Mesendoderm (in vitro differentiated cells): ENCODE measurements at regions not wholly inside any gene's neighbourhood (a gene's known extent, or its start where the extent isn't known, plus 50 kb on each side); places are given as distances from the start of the nearest gene placed in this dataset.
A peak's percentile ranks its signal among the peaks of the same experiment; 100 is the strongest.

Source experiments
- DNase-seq: peaks from one replicate; pipeline ENCODE4 v3.0.0; 2013
- H2AK5ac ChIP-seq: 2 replicates; pipeline ENCODE4 v1.6.1; 2013; ENCODE audit warnings: low read length, inconsistent platforms
- H2BK120ac ChIP-seq: 2 replicates; pipeline ENCODE4 v1.6.1; 2013; ENCODE audit warnings: low read depth, mild to moderate bottlenecking, low read length, moderate library complexity, mixed read lengths
- H2BK15ac ChIP-seq: replicated peaks from 2 replicates; pipeline ENCODE4 v1.6.1; 2013; ENCODE audit warnings: low read depth, mild to moderate bottlenecking, moderate library complexity
- H2BK5ac ChIP-seq: 2 replicates; pipeline ENCODE4 v1.6.1; 2013; ENCODE audit warnings: low read length, inconsistent platforms
- H3K18ac ChIP-seq: 2 replicates; pipeline ENCODE4 v1.6.1; 2013; ENCODE audit warnings: mild to moderate bottlenecking, low read length, mixed read lengths
- H3K23ac ChIP-seq: one replicate; pipeline ENCODE4 v1.6.1; 2013; ENCODE audit warnings: low read length
- H3K27ac ChIP-seq: 2 replicates; pipeline ENCODE4 v1.5.1; 2013; ENCODE audit warnings: low read depth, mild to moderate bottlenecking, inconsistent platforms, low read length, moderate library complexity
- H3K27me3 ChIP-seq: 2 replicates; pipeline ENCODE4 v1.6.1; 2013; ENCODE audit warnings: low read length, control low read depth, mild to moderate bottlenecking, inconsistent platforms; ENCODE audit not compliant: insufficient read depth, poor library complexity
- H3K36me3 ChIP-seq: 2 replicates; pipeline ENCODE4 v1.6.1; 2013; ENCODE audit warnings: low read length, inconsistent platforms; ENCODE audit not compliant: control insufficient read depth, insufficient read depth
- H3K4ac ChIP-seq: one replicate; pipeline ENCODE4 v1.6.1; 2013; ENCODE audit warnings: low read depth, mild to moderate bottlenecking, low read length, moderate library complexity
- H3K4me1 ChIP-seq: 2 replicates; pipeline ENCODE4 v1.6.1; 2013; ENCODE audit warnings: low read depth, low read length, inconsistent platforms; ENCODE audit not compliant: control insufficient read depth
- H3K4me2 ChIP-seq: 2 replicates; pipeline ENCODE4 v1.6.1; 2013; ENCODE audit warnings: low read length
- H3K4me3 ChIP-seq: 2 replicates; pipeline ENCODE4 v1.5.1; 2013; ENCODE audit warnings: mild to moderate bottlenecking, low read length
- H3K56ac ChIP-seq: one replicate; pipeline ENCODE4 v1.6.1; 2013; ENCODE audit warnings: low read length
- H3K79me1 ChIP-seq: 2 replicates; pipeline ENCODE4 v1.6.1; 2013; ENCODE audit warnings: low read length, inconsistent platforms
- H3K79me2 ChIP-seq: 2 replicates; pipeline ENCODE4 v1.6.1; 2013; ENCODE audit warnings: mild to moderate bottlenecking, low read length; ENCODE audit not compliant: control insufficient read depth, insufficient read depth
- H3K9ac ChIP-seq: 2 replicates; pipeline ENCODE4 v1.6.1; 2013; ENCODE audit warnings: low read length, inconsistent platforms
- H4K5ac ChIP-seq: one replicate; pipeline ENCODE4 v1.6.1; 2013; ENCODE audit warnings: low read length
- H4K8ac ChIP-seq: one replicate; pipeline ENCODE4 v1.6.1; 2013; ENCODE audit warnings: low read depth, mild to moderate bottlenecking, control low read depth, low read length, moderate library complexity
- WGBS: extraction: QIAGEN DNeasy Blood & Tissue Kit; methylation state at CpG from one replicate; pipeline ENCODE4 v1.1.7; 2013; ENCODE audit warnings: low lambda C conversion rate, missing lambda C conversion rate; ENCODE audit not compliant: insufficient coverage; ENCODE audit errors: extremely low coverage; 5-methylcytosine and 5-hydroxymethylcytosine counted together

- Histone ChIP-seq H4K5ac (no peak overlapping the region), H2AK5ac (no peak overlapping the region), H3K4ac (no peak overlapping the region), H2BK15ac (no peak overlapping the region), H3K23ac (no peak overlapping the region), H3K4me3 (no peak overlapping the region), H3K79me1 (no peaks in the 10 kb centered on the region), H3K56ac (no peak overlapping the region), H2BK5ac (no peak overlapping the region), H2BK120ac (no peak overlapping the region), H3K4me1 (no peaks in the 10 kb centered on the region), H3K9ac (no peak overlapping the region), H3K27ac (no peak overlapping the region), H4K8ac (no peak overlapping the region), H3K4me2 (no peak overlapping the region), H3K79me2 (no peaks in the 10 kb centered on the region), H3K27me3 (no peaks in the 10 kb centered on the region), H3K36me3 (no peaks in the 10 kb centered on the region), H3K18ac (no peak overlapping the region)
- no peak for DNase-seq
Observed at GRCh38 chr3:95029644-95030043, 966.8 kb downstream of the NSUN3 start.

- no CpG with 5 or more reads among the region's 2 CpGs for WGBS
- Histone ChIP-seq H2AK5ac (no peak overlapping the region), H2BK15ac (no peak overlapping the region), H3K79me1 (no peaks in the 10 kb centered on the region), H4K8ac (peak overlapping the region; percentile 57), H2BK120ac (no peak overlapping the region), H4K5ac (no peak overlapping the region), H3K18ac (peak overlapping the region; percentile 94), H3K56ac (peak overlapping the region; percentile 20), H3K36me3 (no peaks in the 10 kb centered on the region), H3K4me1 (peaks cover 7% of the 10 kb centered on the region), H3K23ac (no peak overlapping the region), H3K4me3 (no peak overlapping the region), H3K27me3 (no peaks in the 10 kb centered on the region), H3K4me2 (no peak overlapping the region), H3K27ac (peak overlapping the region; percentile 80), H3K9ac (peak overlapping the region; percentile 1), H3K79me2 (no peaks in the 10 kb centered on the region), H2BK5ac (peak overlapping the region; percentile 61), H3K4ac (peak overlapping the region; percentile 8)
- DNase-seq, result peak; percentile 97
Observed at GRCh38 chr3:95036526-95037021, 973.7 kb downstream of the NSUN3 start.

- Histone ChIP-seq H3K23ac (no peak overlapping the region), H3K36me3 (no peaks in the 10 kb centered on the region), H3K4me3 (no peak overlapping the region), H3K79me1 (no peaks in the 10 kb centered on the region), H3K4ac (peak overlapping the region; percentile 8), H3K27ac (peak overlapping the region; percentile 80), H3K18ac (peak overlapping the region; percentile 94), H2BK5ac (peak overlapping the region; percentile 61), H2BK120ac (no peak overlapping the region), H3K27me3 (no peaks in the 10 kb centered on the region), H2BK15ac (no peak overlapping the region), H3K79me2 (no peaks in the 10 kb centered on the region), H2AK5ac (no peak overlapping the region), H3K4me1 (peaks cover 7% of the 10 kb centered on the region), H3K4me2 (no peak overlapping the region), H4K5ac (no peak overlapping the region), H4K8ac (peak overlapping the region; percentile 57), H3K9ac (peak overlapping the region; percentile 1), H3K56ac (peak overlapping the region; percentile 20)
- DNase-seq, result peak; percentile 68
- no CpG with 5 or more reads among the region's 5 CpGs for WGBS
Observed at GRCh38 chr3:95037097-95037496, 974.2 kb downstream of the NSUN3 start.

GRCh38 chr3:95037927-95038326, 975.1 kb downstream of the NSUN3 start:
- Histone ChIP-seq H2BK5ac (peak overlapping the region; percentile 61), H2BK120ac (no peak overlapping the region), H3K4ac (no peak overlapping the region), H4K5ac (no peak overlapping the region), H3K56ac (peak overlapping the region; percentile 36), H3K79me1 (no peaks in the 10 kb centered on the region), H2AK5ac (peak overlapping the region; percentile 23), H3K27me3 (no peaks in the 10 kb centered on the region), H3K36me3 (no peaks in the 10 kb centered on the region), H4K8ac (no peak overlapping the region), H3K18ac (peak overlapping the region; percentile 6), H3K79me2 (no peaks in the 10 kb centered on the region), H3K27ac (peak overlapping the region; percentile 61), H3K4me3 (no peak overlapping the region), H3K4me1 (peaks cover 7% of the 10 kb centered on the region), H3K4me2 (no peak overlapping the region), H3K23ac (no peak overlapping the region), H2BK15ac (no peak overlapping the region), H3K9ac (no peak overlapping the region)
- peak; percentile 20 for DNase-seq
- WGBS, result no CpG with 5 or more reads among the region's 3 CpGs

GRCh38 chr3:95044101-95044500, 981.2 kb downstream of the NSUN3 start:
- H3K79me2 ChIP-seq, result no peaks in the 10 kb centered on the region
- no peak overlapping the region for H2BK15ac ChIP-seq
- H3K4me3 ChIP-seq, result no peak overlapping the region
- no peaks in the 10 kb centered on the region for H3K27me3 ChIP-seq
- H3K56ac ChIP-seq, result no peak overlapping the region
- DNase-seq, result no peak
- H2AK5ac ChIP-seq, result no peak overlapping the region
- H2BK120ac ChIP-seq, result no peak overlapping the region
- no peak overlapping the region for H2BK5ac ChIP-seq
- no peak overlapping the region for H4K8ac ChIP-seq
- no CpG with 5 or more reads among the region's 2 CpGs for WGBS
- no peak overlapping the region for H3K27ac ChIP-seq
- no peaks in the 10 kb centered on the region for H3K79me1 ChIP-seq
- no peak overlapping the region for H3K4me2 ChIP-seq
- no peaks in the 10 kb centered on the region for H3K4me1 ChIP-seq
- no peak overlapping the region for H4K5ac ChIP-seq
- H3K18ac ChIP-seq, result no peak overlapping the region
- H3K4ac ChIP-seq, result no peak overlapping the region
- H3K23ac ChIP-seq, result no peak overlapping the region
- H3K9ac ChIP-seq, result no peak overlapping the region
- H3K36me3 ChIP-seq, result no peaks in the 10 kb centered on the region

- no peak overlapping the region for H3K56ac ChIP-seq
- no peak overlapping the region for H3K27ac ChIP-seq
- H4K8ac ChIP-seq, result no peak overlapping the region
- no peak overlapping the region for H2BK5ac ChIP-seq
- no peak for DNase-seq
- no peak overlapping the region for H3K4me2 ChIP-seq
- no peak overlapping the region for H2BK120ac ChIP-seq
- H3K4me1 ChIP-seq, result no peaks in the 10 kb centered on the region
- no peak overlapping the region for H3K18ac ChIP-seq
- H3K4me3 ChIP-seq, result no peak overlapping the region
- no peak overlapping the region for H3K9ac ChIP-seq
- H4K5ac ChIP-seq, result no peak overlapping the region
- H2AK5ac ChIP-seq, result no peak overlapping the region
- no peaks in the 10 kb centered on the region for H3K36me3 ChIP-seq
- H3K79me1 ChIP-seq, result no peaks in the 10 kb centered on the region
- no peaks in the 10 kb centered on the region for H3K79me2 ChIP-seq
- H3K27me3 ChIP-seq, result no peaks in the 10 kb centered on the region
- H2BK15ac ChIP-seq, result no peak overlapping the region
- H3K23ac ChIP-seq, result no peak overlapping the region
- no peak overlapping the region for H3K4ac ChIP-seq
Observed at GRCh38 chr3:95048564-95048963, 985.7 kb downstream of the NSUN3 start.
